SU-DHL-6 (cell line): ENCODE measurements at regions not wholly inside any gene's neighbourhood (a gene's known extent, or its start where the extent isn't known, plus 50 kb on each side); places are given as distances from the start of the nearest gene placed in this dataset.

ENCODE experiments used
- H2AFZ ChIP-seq: fragments of 200-600 bp; sonication (generic); 2 replicates; pipeline ENCODE4 v1.6.1; 2014; ENCODE audit warnings: low read depth, mild to moderate bottlenecking, moderate library complexity, mixed read lengths, antibody characterized with exemption, low read length; ENCODE audit not compliant: severe bottlenecking
- H3F3A ChIP-seq: fragments of 200-600 bp; shearing (Covaris generic); 2 replicates; pipeline ENCODE4 v1.6.0; 2016; ENCODE audit warnings: antibody characterized with exemption, mild to moderate bottlenecking; ENCODE audit not compliant: insufficient read depth
- H3K27ac ChIP-seq: fragments of 200-600 bp; sonication (generic); 2 replicates; pipeline ENCODE4 v1.5.1; 2016; ENCODE audit warnings: low read depth, mild to moderate bottlenecking, low read length, moderate library complexity, mixed read lengths
- H3K27me3 ChIP-seq: fragments of 200-600 bp; sonication (generic), shearing (Covaris generic); 2 replicates; pipeline ENCODE4 v1.6.0; 2014; ENCODE audit warnings: mild to moderate bottlenecking, low read length
- H3K36me3 ChIP-seq: fragments of 200-600 bp; sonication (generic); 2 replicates; pipeline ENCODE4 v1.6.1; 2014; ENCODE audit warnings: mild to moderate bottlenecking, low read length, mixed read lengths
- H3K4me2 ChIP-seq: fragments of 300-600, 200-600 bp; shearing (Covaris generic), sonication (generic); 2 replicates; pipeline ENCODE4 v1.6.0; 2014; ENCODE audit warnings: low read length, low read depth, mild to moderate bottlenecking; ENCODE audit not compliant: poor library complexity, severe bottlenecking
- H3K4me3 ChIP-seq: fragments of 200-600 bp; sonication (generic); 2 replicates; pipeline ENCODE4 v1.5.1; 2014; ENCODE audit warnings: antibody characterized with exemption, low read length, mild to moderate bottlenecking, mixed read lengths; ENCODE audit not compliant: insufficient read depth, poor library complexity, severe bottlenecking
- H3K79me2 ChIP-seq: fragments of 200-600 bp; sonication (generic); 2 replicates; pipeline ENCODE4 v1.6.1; 2014; ENCODE audit warnings: mild to moderate bottlenecking, low read length, moderate library complexity; ENCODE audit not compliant: insufficient read depth
- H3K9ac ChIP-seq: fragments of 200-600 bp; sonication (generic); 2 replicates; pipeline ENCODE4 v1.7.0; 2014; ENCODE audit warnings: mild to moderate bottlenecking, low read length
- H3K9me2 ChIP-seq: fragments of 200-600 bp; sonication (generic); replicated peaks from 2 replicates; pipeline ENCODE4 v1.6.1; 2014; ENCODE audit warnings: low read length; ENCODE audit not compliant: insufficient read depth
- H3K9me3 ChIP-seq: fragments of 200-600 bp; sonication (generic); 2 replicates; pipeline ENCODE4 v1.6.1; 2014; ENCODE audit warnings: low read length, mixed read lengths; ENCODE audit not compliant: insufficient read depth
- H4K20me1 ChIP-seq: fragments of 200-600 bp; sonication (generic); 2 replicates; pipeline ENCODE4 v1.6.1; 2014; ENCODE audit warnings: low read depth, mild to moderate bottlenecking, antibody characterized with exemption, low read length, moderate library complexity, mixed read lengths
- EZH2phosphoT487 ChIP-seq: fragments of 200-600 bp; sonication (generic), shearing (Covaris generic); conservative IDR thresholded peaks from 2 replicates; pipeline ENCODE4 v1.6.1; 2018; ENCODE audit warnings: mild to moderate bottlenecking, antibody characterized with exemption, low read length, moderate library complexity, mixed read lengths
- TF ChIP-seq, protein P1 (sequence below): fragments of 200-600 bp; sonication (generic); IDR thresholded peaks from one replicate; pipeline ENCODE4 v1.5.1; 2017; ENCODE audit warnings: antibody characterized with exemption, mild to moderate bottlenecking, low read length, moderate library complexity; ENCODE audit not compliant: insufficient read depth, poor library complexity, severe bottlenecking

DNA sequence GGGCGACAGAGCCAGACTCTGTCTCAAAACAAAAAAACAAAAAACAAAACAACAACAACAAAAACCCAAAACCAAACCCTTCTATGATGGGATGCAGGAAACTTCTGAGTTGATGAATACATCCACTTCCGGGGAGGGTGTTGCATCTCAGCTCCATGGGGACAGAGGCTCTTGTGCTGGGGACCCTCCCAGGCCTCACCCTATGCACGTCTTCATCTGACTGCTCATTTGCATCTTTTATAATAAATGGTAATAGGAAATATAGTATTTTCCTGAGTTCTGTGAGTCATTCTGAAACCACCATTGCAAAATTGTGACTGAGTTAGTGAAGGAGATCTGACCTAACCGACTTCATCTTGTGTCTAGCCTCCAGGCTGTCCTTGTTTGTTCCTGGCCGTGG, 109.5 kb upstream of the SLC28A3 start:
- no peak overlapping the region for H2AFZ ChIP-seq
- no peaks in the 10 kb centered on the region for H3F3A ChIP-seq
- no peak overlapping the region for H3K27ac ChIP-seq
- no peak overlapping the region for H3K4me3 ChIP-seq
- H3K4me2 ChIP-seq, result no peak overlapping the region
- no peaks in the 10 kb centered on the region for H3K27me3 ChIP-seq
- no peaks in the 10 kb centered on the region for H3K9me2 ChIP-seq
- TF ChIP-seq, protein P1, sequence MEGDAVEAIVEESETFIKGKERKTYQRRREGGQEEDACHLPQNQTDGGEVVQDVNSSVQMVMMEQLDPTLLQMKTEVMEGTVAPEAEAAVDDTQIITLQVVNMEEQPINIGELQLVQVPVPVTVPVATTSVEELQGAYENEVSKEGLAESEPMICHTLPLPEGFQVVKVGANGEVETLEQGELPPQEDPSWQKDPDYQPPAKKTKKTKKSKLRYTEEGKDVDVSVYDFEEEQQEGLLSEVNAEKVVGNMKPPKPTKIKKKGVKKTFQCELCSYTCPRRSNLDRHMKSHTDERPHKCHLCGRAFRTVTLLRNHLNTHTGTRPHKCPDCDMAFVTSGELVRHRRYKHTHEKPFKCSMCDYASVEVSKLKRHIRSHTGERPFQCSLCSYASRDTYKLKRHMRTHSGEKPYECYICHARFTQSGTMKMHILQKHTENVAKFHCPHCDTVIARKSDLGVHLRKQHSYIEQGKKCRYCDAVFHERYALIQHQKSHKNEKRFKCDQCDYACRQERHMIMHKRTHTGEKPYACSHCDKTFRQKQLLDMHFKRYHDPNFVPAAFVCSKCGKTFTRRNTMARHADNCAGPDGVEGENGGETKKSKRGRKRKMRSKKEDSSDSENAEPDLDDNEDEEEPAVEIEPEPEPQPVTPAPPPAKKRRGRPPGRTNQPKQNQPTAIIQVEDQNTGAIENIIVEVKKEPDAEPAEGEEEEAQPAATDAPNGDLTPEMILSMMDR, result no peak
- no peak for TF ChIP-seq EZH2phosphoT487
- no peaks in the 10 kb centered on the region for H3K36me3 ChIP-seq
- no peaks in the 10 kb centered on the region for H4K20me1 ChIP-seq
- no peaks in the 10 kb centered on the region for H3K9me3 ChIP-seq
- no peaks in the 10 kb centered on the region for H3K79me2 ChIP-seq
- no peak overlapping the region for H3K9ac ChIP-seq

DNA sequence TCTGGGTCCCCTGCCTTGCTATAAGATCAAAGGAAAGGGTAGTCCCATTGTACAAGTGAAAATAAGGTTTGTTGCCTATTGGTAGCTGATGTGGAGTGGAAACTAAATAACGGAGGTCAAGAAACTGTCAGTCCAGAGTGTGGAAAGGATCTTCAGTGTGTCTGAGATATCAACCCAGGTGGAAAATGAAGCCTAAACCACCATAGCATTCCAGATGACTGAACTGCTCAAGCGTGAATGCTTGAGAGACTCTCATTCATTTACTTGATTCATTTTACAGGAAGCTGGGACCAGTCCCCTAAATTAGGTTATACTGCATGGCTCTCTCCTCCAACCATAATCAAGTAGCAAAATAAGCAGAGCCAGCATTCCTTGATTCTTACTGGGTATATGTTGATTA, 116.0 kb upstream of the SLC28A3 start:
- H3K4me3 ChIP-seq, result no peak overlapping the region
- H3K9ac ChIP-seq, result no peak overlapping the region
- H3K27ac ChIP-seq, result no peak overlapping the region
- H3K27me3 ChIP-seq, result no peaks in the 10 kb centered on the region; the same call in 1 of the 2 replicates
- H3K4me2 ChIP-seq, result no peak overlapping the region
- no peaks in the 10 kb centered on the region for H4K20me1 ChIP-seq
- no peaks in the 10 kb centered on the region for H3K9me2 ChIP-seq
- no peaks in the 10 kb centered on the region for H3F3A ChIP-seq
- no peak for TF ChIP-seq EZH2phosphoT487
- TF ChIP-seq, protein P1, result no peak
- H3K79me2 ChIP-seq, result no peaks in the 10 kb centered on the region
- no peaks in the 10 kb centered on the region for H3K36me3 ChIP-seq
- H2AFZ ChIP-seq, result no peak overlapping the region
- no peaks in the 10 kb centered on the region for H3K9me3 ChIP-seq

DNA sequence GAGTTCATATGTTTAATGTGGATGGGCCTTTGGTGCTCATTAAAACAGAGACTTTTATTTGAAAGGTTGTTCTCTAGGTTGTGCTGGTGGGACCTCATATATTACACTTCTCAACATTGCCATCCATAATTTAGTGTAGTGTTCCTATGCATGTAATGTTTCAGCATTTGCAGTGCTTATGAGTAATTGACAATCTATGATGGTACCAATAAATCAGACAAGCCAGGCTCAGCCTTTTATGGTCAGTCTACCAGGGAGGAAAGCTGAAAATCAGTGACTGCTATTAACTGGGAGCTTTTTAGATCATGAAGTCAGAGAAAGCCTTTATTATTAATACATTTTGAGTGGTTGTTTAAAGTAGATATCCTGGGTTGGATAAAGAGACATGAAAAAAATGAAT, 120.1 kb upstream of the SLC28A3 start:
- H3K4me3 ChIP-seq, result no peak overlapping the region
- no peaks in the 10 kb centered on the region for H3F3A ChIP-seq
- H3K4me2 ChIP-seq, result no peak overlapping the region
- H4K20me1 ChIP-seq, result no peaks in the 10 kb centered on the region
- H3K9me2 ChIP-seq, result no peaks in the 10 kb centered on the region
- H3K9me3 ChIP-seq, result no peaks in the 10 kb centered on the region
- H3K27me3 ChIP-seq, result no peaks in the 10 kb centered on the region; the same call in 1 of the 2 replicates
- H2AFZ ChIP-seq, result no peak overlapping the region
- TF ChIP-seq, protein P1, result no peak
- no peak for TF ChIP-seq EZH2phosphoT487
- no peaks in the 10 kb centered on the region for H3K79me2 ChIP-seq
- no peak overlapping the region for H3K9ac ChIP-seq
- no peak overlapping the region for H3K27ac ChIP-seq
- H3K36me3 ChIP-seq, result no peaks in the 10 kb centered on the region
